NOMO-1 treated with DMSO at 0.1 percent for 48 hours (cell line): ENCODE measurements at regions not wholly inside any gene's neighbourhood (a gene's known extent, or its start where the extent isn't known, plus 50 kb on each side); places are given as distances from the start of the nearest gene placed in this dataset.
"Not testable (repeated sequence)": the region's sequence is repeated elsewhere in the genome, so short reads cannot be mapped to it uniquely, and the experiment has no call there.

ENCODE experiments used
- DNase-seq: peaks from one replicate; lab custom pipeline; 2025; ENCODE audit not compliant: unreplicated experiment; lab: John Stamatoyannopoulos, UW

DNA sequence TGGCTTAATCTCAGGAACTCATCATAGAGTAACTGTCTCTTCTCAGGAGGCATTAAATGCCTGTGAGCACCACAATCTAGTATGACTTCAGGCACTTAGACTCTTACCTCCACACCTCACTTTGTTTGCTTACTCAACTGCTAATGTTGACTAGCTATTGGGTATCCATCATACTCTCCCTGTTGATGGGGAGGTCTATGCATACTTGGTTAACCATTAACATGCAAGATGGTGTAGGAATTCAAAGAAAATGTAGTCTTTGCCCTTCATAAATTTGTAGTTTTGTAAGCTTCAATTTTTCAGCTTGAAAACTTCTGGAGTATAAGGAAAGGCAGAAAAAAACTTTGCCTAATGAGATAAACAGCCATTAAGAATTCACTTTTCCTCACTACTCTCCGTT is 501.0 kb upstream of the MARCKS start:
- no peak for DNase-seq

DNA sequence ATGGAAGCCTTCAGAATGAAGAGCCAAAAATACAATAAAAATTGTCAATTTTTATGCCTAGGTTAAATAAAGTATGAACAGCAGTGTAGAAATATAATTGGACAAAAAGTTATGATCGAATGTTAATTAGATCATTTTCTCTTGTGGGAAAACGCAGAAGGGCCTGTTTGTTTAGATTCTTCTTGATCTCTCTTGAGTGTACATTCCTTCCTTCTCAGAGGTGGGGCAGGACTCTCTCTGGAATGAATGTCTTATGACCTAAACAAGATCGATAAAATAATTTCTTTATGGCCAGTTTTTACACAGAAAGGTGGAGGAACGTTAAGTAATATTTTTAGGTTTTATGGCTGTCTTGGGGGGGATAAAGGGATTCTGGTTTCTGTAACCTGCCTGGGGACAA is 500.1 kb upstream of the MARCKS start:
- DNase-seq: no peak

DNA sequence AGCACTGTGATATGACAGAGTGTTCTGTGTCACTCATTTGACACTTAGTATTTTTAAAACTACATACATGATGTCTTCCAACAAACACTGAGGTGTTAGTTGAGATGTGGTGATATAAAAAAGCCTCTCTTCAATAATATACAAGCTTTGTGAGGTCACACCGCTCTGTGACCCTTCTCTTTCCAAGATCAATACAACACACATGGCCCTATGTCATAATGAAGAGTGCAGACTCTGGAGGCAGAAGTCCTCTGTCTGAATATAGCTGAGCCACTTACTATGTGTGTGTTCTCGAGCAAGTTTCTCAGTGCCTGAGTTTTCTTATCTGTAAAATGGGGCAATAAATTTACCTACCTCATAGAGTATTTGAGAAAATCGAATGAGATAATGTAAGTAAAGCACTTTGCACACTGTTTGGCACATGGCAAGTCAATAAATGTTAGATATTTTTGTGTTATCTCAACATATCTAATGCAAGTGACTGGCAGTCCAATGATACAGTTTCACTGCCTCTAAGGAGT is 499.0 kb upstream of the MARCKS start:
- DNase-seq: no peak

- DNase-seq: no peak
Observed at GRCh38 chr6:113359155-113360140, 497.7 kb upstream of the MARCKS start.

GRCh38 chr6:113361014-113361645 is 496.0 kb upstream of the MARCKS start:
- no peak for DNase-seq

- no peak for DNase-seq
Observed at GRCh38 chr6:113362301-113363047, 494.7 kb upstream of the MARCKS start.

DNA sequence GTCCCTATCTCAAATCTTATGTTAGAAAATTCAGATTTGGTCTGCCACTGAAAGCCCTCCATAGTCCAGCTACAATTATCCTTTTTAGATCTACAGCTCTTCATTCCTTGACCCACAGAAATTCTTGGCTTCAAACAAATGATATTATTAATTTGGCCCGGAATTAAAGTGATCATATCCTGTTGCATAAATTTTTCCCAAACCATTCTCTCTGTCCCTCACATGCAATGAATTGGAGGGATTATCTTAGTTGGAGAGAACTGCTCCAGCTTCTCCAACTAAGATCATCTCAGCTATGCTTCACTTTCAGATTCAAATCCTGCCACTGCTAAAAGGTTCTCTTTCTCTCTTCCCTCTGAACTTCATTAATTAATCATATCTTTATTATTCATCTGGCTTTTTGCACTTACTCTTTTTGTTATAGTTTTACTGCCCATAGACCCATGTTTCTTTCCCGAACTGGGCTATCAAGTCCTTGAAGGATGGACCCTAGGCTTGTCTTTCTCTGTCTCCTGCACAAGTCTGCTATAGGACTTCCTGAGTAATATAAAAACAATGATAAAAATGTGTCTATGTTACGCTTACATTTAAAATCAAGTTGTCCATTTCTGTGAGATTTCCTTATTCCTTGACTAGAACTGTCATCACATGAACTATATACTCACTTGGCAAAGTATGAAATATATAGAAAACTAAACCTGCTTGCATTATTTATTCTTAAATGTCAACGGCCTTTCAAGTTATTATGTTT is 493.9 kb upstream of the MARCKS start:
- no peak for DNase-seq

GRCh38 chr6:113363866-113364265 is 493.3 kb upstream of the MARCKS start:
- DNase-seq: no peak

GRCh38 chr6:113364766-113365165 is 492.4 kb upstream of the MARCKS start:
- DNase-seq: no peak

- no peak for DNase-seq
Observed at GRCh38 chr6:113365191-113365590, 492.0 kb upstream of the MARCKS start.

DNA sequence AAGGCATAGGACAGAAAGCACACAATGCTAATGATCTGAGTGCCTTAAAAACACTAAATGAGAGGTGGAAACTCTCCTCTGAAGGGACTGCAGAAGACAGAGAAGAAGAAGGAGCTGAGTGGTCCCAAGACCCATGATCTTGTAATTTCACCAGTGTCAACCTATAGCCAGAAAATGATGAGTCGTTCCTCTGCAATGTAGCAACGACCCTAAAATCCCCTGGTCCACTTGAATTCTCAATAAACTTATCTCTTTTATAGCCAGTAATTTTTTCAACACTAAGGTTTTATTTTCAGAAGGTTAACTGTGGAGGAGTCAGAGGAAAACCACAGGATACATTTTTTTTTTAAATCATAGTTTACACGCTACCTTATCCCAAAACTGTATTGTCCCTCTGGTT is 490.6 kb upstream of the MARCKS start:
- no peak for DNase-seq

- DNase-seq: no peak
Observed at GRCh38 chr6:113370508-113371502, 486.3 kb upstream of the MARCKS start.

GRCh38 chr6:113375466-113375865 is 481.7 kb upstream of the MARCKS start:
- DNase-seq: not testable (repeated sequence)

DNA sequence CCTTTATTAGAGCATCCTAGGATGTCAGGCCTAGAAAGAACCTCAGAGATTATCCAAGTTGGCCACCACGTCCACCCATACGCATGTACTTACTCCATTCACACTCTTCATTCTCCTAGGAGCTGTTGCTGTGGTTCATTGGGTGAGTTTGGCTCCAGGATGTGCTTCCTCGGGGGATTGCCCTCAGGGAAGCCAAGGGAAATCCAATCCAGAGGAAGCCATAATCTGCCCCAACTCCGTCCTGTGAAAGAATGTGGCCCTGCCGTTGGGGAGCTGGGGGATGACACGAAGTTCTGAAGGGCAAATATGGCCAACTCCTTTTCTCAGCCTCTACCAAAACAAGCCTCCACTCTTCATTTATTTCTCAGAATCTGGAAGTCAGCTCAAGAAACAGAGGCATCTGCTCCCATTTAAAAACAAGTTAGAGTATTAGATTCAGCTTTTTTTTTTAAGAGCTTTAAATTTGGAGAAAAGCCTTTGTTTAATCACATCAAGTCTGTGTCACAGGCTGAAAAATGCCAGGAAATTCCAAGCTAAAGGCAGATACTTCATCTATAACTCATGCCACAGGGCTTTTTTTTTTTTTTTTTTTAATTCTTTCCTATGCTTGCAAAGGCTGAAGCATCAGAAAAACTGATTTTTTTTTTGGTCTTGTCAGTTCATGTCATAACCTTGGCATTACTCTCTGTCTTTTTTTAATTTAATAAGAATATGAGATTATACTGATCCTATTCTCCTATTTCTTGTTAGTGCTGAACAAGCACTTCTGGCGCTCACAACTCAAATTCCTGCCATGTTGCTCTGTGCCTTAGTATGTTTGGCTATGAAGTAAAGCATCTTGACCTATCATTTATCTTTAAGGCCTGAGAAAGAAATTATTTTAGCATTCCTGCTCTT is 480.9 kb upstream of the MARCKS start:
- no peak for DNase-seq

GRCh38 chr6:113376847-113377165 is 480.3 kb upstream of the MARCKS start:
- no peak for DNase-seq

- DNase-seq: no peak
Observed at GRCh38 chr6:113377362-113377942, 479.7 kb upstream of the MARCKS start.

DNA sequence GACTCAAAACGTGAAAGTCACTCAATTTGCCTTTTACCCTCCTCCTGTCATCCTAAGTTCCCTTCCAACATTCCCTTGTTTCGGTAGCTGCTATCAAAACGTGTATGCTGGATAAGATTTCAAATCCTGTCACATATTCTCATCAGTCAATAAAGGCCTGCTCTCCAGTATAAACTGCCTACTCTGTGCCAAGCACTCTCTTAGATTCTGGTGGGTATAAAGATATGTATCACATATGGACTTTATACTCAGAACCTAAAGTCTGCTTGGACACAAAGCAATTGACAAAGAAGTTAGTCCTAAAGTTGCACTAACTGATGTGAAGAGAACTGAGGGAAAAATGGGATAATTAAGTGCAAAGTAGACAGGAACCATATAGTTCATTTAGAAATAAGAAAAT is 476.6 kb upstream of the MARCKS start:
- DNase-seq: no peak

DNA sequence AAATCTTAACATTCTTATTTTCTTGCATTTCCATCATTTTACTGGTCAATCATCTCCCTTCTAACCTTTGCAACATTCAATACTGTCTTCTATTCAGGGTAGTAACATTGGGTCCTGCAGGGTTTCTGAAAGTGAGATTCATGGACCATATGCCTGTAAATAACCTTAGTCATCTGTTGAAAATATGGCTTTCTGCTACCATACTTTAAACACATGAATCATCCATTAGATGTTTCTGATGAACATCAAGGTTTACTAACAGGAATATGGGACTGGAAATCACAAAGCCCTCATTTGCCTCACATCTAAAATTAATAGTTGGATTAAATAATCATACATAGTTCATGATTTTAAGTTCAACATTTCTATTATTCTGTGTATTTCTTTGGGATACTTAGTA is 475.9 kb upstream of the MARCKS start:
- no peak for DNase-seq
